CD4-positive, alpha-beta T cell treated with Interleukin-15 for 4 hours (primary cell): ENCODE measurements at regions not wholly inside any gene's neighbourhood (a gene's known extent, or its start where the extent isn't known, plus 50 kb on each side); places are given as distances from the start of the nearest gene placed in this dataset.

ENCODE experiments used
- DNase-seq: peaks from one replicate; pipeline ENCODE4 v3.0.0-alpha.2; 2020; ENCODE audit warnings: low spot score

GRCh38 chr5:135139381-135140134, 105.5 kb upstream of the PITX1 start:
- no peak for DNase-seq

GRCh38 chr5:135138116-135138850, 104.3 kb upstream of the PITX1 start:
- DNase-seq, result no peak

- no peak for DNase-seq
Measured at GRCh38 chr5:135137146-135137915, 103.3 kb upstream of the PITX1 start.

- DNase-seq, result no peak
Measured at GRCh38 chr5:135136546-135136945, 102.5 kb upstream of the PITX1 start.

- DNase-seq, result no peak
Measured at GRCh38 chr5:135135530-135136226, 101.7 kb upstream of the PITX1 start.

GRCh38 chr5:135134691-135135381, 100.8 kb upstream of the PITX1 start:
- DNase-seq, result no peak

- no peak for DNase-seq
Measured at GRCh38 chr5:135133698-135134515, 99.9 kb upstream of the PITX1 start.

GRCh38 chr5:135133181-135133580, 99.2 kb upstream of the PITX1 start:
- DNase-seq, result no peak

GRCh38 chr5:135131801-135132680, 98.0 kb upstream of the PITX1 start:
- no peak for DNase-seq

GRCh38 chr5:135130261-135131215, 96.5 kb upstream of the PITX1 start:
- no peak for DNase-seq

- no peak for DNase-seq
Measured at GRCh38 chr5:135129307-135129706, 95.3 kb upstream of the PITX1 start.

GRCh38 chr5:135128361-135128760, 94.3 kb upstream of the PITX1 start:
- DNase-seq, result no peak

- DNase-seq, result no peak
Measured at GRCh38 chr5:135127439-135128240, 93.6 kb upstream of the PITX1 start.

GRCh38 chr5:135126688-135127438, 92.8 kb upstream of the PITX1 start:
- DNase-seq, result no peak

GRCh38 chr5:135124724-135125123, 90.7 kb upstream of the PITX1 start:
- DNase-seq, result no peak

GRCh38 chr5:135124128-135124527, 90.1 kb upstream of the PITX1 start:
- no peak for DNase-seq

GRCh38 chr5:135122797-135123196, 88.8 kb upstream of the PITX1 start:
- no peak for DNase-seq
